ENCODE measurements at regions not wholly inside any gene's neighbourhood (a gene's known extent, or its start where the extent isn't known, plus 50 kb on each side); places are given as distances from the start of the nearest gene placed in this dataset.
"Not testable (repeated sequence)": the region's sequence is repeated elsewhere in the genome, so short reads cannot be mapped to it uniquely, and the experiment has no call there.

- no peak for DNase-seq
- no peak for TF ChIP-seq POLR2A (IDR thresholded peaks at IDR 0.05; ENCODE audit: low read length)
- TF ChIP-seq GATA1 (IDR thresholded peaks at IDR 0.05; ENCODE audit: low read depth, low read length) = no peak
Measured at GRCh38 chr4:30073011-30073710, 647.0 kb upstream of the PCDH7 start.

GRCh38 chr4:30092420-30093128, 627.6 kb upstream of the PCDH7 start:
- DNase-seq = not testable (repeated sequence)

GRCh38 chr4:30094887-30095286, 625.3 kb upstream of the PCDH7 start:
- no peak for TF ChIP-seq POLR2A (IDR thresholded peaks at IDR 0.05; ENCODE audit: low read length)
- no peak for TF ChIP-seq GATA1 (IDR thresholded peaks at IDR 0.05; ENCODE audit: low read depth, low read length)
- no peak for DNase-seq

GRCh38 chr4:30103455-30103854, 616.7 kb upstream of the PCDH7 start:
- TF ChIP-seq GATA1 (IDR thresholded peaks at IDR 0.05; ENCODE audit: low read depth, low read length) (no peak), POLR2A (IDR thresholded peaks at IDR 0.05; ENCODE audit: low read length) (no peak)
- DNase-seq = no peak

DNA sequence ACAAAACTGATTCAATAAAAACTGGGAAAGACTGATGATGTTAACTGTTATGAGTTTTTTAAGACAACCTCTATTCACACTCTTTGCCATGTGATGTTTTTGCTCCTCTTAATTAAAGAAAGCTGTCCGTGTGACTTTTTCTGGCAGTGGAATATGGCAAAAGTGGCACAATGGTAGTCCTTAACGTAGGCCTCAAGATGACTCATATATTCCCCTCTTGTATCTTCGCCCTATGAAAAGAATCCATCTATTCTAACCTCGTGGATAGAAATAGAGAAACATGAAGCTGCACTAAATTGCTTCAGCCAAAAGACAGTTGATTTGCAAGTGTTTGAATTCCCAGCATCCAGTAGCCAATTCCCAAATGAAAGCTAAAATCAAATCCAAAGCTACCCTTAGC, 603.8 kb upstream of the PCDH7 start:
- TF ChIP-seq GATA1 (IDR thresholded peaks at IDR 0.05; ENCODE audit: low read depth, low read length) (no peak), POLR2A (IDR thresholded peaks at IDR 0.05; ENCODE audit: low read length) (no peak)
- no peak for DNase-seq

DNA sequence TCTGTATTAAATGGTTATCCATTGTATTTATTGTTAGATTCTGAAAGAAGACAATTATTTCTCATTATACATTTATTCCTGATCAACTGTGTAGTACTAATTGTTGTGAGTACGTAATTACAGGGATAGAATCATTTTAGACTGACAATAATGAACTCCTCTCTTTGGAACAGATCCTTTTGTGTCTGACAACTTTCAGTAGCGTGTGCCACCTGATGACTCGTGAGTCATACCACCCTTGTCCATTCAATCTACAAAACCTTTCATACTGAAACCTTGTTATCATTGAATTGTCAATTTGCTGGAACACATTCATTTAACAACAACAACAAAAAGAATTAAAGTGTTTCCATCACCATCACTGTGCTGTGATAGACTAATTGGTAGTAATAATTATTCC, 602.7 kb upstream of the PCDH7 start:
- no peak for TF ChIP-seq POLR2A (IDR thresholded peaks at IDR 0.05; ENCODE audit: low read length)
- no peak for TF ChIP-seq GATA1 (IDR thresholded peaks at IDR 0.05; ENCODE audit: low read depth, low read length)
- no peak for DNase-seq

GRCh38 chr4:30122711-30123110, 597.5 kb upstream of the PCDH7 start:
- no peak for TF ChIP-seq GATA1 (IDR thresholded peaks at IDR 0.05; ENCODE audit: low read depth, low read length)
- no peak for TF ChIP-seq POLR2A (IDR thresholded peaks at IDR 0.05; ENCODE audit: low read length)

GRCh38 chr4:30124621-30125020, 595.5 kb upstream of the PCDH7 start:
- not testable (repeated sequence) for DNase-seq

More at GRCh38 chr4:30122711-30123110, 597.5 kb upstream of the PCDH7 start:
- DNase-seq = no peak

GRCh38 chr4:30125868-30126267, 594.3 kb upstream of the PCDH7 start:
- no peak for TF ChIP-seq GATA1 (IDR thresholded peaks at IDR 0.05; ENCODE audit: low read depth, low read length)
- TF ChIP-seq POLR2A (IDR thresholded peaks at IDR 0.05; ENCODE audit: low read length) = no peak
- no peak for DNase-seq

GRCh38 chr4:30126351-30126750, 593.8 kb upstream of the PCDH7 start:
- DNase-seq = no peak
- TF ChIP-seq GATA1 (IDR thresholded peaks at IDR 0.05; ENCODE audit: low read depth, low read length) (no peak), POLR2A (IDR thresholded peaks at IDR 0.05; ENCODE audit: low read length) (no peak)

DNA sequence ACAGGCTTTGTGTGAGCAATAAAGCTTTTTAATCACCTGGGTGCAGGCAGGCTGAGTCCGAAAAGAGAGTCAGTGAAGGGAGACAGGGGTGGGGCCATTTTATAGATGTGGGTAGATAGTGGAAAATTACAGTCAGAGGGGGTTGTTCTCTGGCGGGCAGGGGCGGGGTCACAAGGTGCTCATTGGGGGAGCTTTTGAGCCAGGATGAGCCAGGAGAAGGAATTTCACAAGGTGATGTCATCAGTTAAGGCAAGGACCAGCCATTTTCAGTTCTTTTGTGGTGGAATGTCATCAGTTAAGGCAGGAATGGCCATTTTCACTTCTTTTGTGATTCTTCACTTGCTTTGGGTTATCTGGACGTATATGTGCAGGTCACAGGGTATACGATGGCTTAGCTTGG, 571.3 kb upstream of the PCDH7 start:
- DNase-seq = not testable (repeated sequence)

DNA sequence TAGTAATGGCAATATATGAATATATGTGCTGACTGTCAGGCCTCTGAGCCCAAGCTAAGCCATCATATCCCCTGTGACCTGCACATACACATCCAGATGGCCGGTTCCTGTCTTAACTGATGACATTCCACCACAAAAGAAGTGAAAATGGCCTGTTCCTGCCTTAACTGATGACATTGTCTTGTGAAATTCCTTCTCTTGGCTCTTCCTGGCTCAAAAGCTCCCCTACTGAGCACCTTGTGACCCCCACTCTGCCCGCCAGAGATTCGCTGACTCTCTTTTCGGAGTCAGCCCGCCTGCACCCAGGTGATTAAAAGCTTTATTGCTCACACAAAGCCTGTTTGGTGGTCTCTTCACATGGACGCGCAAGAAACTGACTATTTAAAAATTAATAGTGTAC, 570.6 kb upstream of the PCDH7 start:
- not testable (repeated sequence) for DNase-seq

DNA sequence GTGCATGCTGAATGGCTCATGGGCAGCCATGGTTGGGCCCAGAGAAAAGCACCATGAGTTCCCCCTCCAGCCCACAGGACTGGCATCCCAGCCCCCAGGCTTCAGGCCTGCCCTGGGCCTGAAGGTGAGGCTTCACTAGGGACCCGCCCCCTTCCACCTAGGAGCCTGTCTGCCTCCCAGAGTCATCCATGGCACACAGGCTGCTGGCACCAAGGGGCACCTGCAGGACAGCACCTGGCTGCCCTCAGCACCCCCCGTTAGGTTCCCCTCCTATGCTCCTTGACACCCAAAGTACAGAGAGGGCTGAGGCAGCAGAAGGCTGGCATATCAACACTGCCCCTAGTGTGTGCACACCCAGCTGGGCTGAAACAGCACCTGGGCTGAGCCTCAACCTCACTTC, 566.7 kb upstream of the PCDH7 start:
- DNase-seq = no peak
- TF ChIP-seq POLR2A (IDR thresholded peaks at IDR 0.05; ENCODE audit: low read length) (no peak), GATA1 (IDR thresholded peaks at IDR 0.05; ENCODE audit: low read depth, low read length) (no peak)

DNA sequence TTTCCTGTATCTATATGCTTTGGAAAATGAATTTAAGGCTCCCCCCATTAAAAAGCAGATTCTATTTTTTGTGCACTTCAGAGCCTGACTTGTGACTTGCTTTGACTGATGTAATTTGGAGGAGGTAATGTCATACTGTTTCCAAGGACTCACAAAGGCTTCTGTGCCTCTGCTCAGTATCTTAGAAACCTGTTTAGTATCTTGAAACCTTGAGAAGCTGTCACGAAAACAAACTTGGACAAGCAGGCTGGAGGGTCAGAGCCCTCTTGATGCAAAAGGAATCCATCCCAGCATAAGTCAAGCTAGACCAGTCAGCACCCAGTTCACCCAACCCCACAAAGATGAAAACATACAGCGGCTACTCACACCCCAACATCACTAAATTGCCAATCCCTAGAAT, 560.0 kb upstream of the PCDH7 start:
- no peak for TF ChIP-seq GATA1 (IDR thresholded peaks at IDR 0.05; ENCODE audit: low read depth, low read length)
- TF ChIP-seq POLR2A (IDR thresholded peaks at IDR 0.05; ENCODE audit: low read length) = no peak
- no peak for DNase-seq

DNA sequence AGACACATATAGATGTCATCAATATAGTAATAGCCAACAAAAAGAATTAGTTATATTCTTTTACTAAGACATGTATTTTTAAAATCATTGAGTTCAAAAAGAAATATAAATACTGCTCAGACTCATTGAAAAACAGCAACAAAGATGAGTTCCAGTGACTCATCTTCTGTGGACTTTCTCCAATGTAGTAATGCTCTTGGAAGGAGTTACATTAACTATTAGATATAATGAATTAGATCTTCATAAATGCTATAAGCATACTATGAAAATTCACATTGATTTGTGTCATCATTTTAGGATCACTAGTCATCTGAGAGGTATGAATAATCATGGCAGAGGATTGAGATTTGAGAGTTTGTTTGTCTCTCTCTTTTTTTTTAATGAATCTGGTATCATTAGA, 547.8 kb upstream of the PCDH7 start:
- TF ChIP-seq POLR2A (IDR thresholded peaks at IDR 0.05; ENCODE audit: low read length) (no peak), GATA1 (IDR thresholded peaks at IDR 0.05; ENCODE audit: low read depth, low read length) (no peak)
- no peak for DNase-seq

GRCh38 chr4:30181512-30181911, 538.7 kb upstream of the PCDH7 start:
- DNase-seq = no peak
- no peak for TF ChIP-seq POLR2A (IDR thresholded peaks at IDR 0.05; ENCODE audit: low read length)
- TF ChIP-seq GATA1 (IDR thresholded peaks at IDR 0.05; ENCODE audit: low read depth, low read length) = no peak
